IPS DF 6.9 (cell line): ENCODE measurements at regions not wholly inside any gene's neighbourhood (a gene's known extent, or its start where the extent isn't known, plus 50 kb on each side); places are given as distances from the start of the nearest gene placed in this dataset.

ENCODE experiments used
- DNase-seq: peaks from one replicate; pipeline ENCODE4 v3.0.0-alpha.2; 2013; ENCODE audit warnings: low read depth, low spot score
- H3K27ac ChIP-seq: one replicate; pipeline ENCODE4 v1.5.1; 2013; ENCODE audit warnings: low read length, control low read depth
- H3K27me3 ChIP-seq: 2 replicates; pipeline ENCODE4 v1.6.1; 2013; ENCODE audit warnings: mild to moderate bottlenecking, low read length; ENCODE audit not compliant: control insufficient read depth, insufficient read depth
- H3K36me3 ChIP-seq: 2 replicates; pipeline ENCODE4 v1.6.1; 2013; ENCODE audit warnings: low read length; ENCODE audit not compliant: control insufficient read depth, insufficient read depth
- H3K4me1 ChIP-seq: 2 replicates; pipeline ENCODE4 v1.6.1; 2013; ENCODE audit warnings: low read length; ENCODE audit not compliant: control insufficient read depth, insufficient read depth
- H3K4me3 ChIP-seq: 2 replicates; pipeline ENCODE4 v1.5.1; 2013; ENCODE audit warnings: mild to moderate bottlenecking, low read length
- H3K9me3 ChIP-seq: 2 replicates; pipeline ENCODE4 v1.6.1; 2013; ENCODE audit warnings: low read length, inconsistent platforms; ENCODE audit not compliant: control insufficient read depth, insufficient read depth
- WGBS: extraction: QIAGEN DNeasy Blood & Tissue Kit; methylation state at CpG from one replicate; pipeline ENCODE4 v1.1.7; 2013; ENCODE audit warnings: mixed read lengths, missing lambda C conversion rate; ENCODE audit not compliant: insufficient read length, insufficient coverage; 5-methylcytosine and 5-hydroxymethylcytosine counted together

DNA sequence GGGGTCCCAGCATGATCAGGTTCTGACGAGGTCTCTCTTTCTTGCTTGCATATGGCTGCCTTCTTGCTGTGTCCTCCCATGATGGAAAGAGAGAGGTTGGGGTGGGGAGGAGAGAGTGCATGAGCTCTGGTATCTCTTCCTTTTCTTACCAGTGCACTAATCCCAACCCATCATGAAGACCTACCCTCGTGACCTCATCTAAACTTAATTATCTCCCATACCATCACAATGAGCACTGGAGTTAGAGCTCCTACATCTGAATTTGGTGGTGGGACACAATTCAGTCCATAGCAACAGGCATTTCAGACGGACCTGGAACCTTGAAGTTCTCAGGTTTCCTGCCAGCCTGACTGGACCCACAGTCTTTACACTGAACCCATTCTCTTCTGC, 125.2 kb upstream of the ZNF648 start:
- H3K4me3 ChIP-seq, result no peak overlapping the region
- no peak overlapping the region for H3K27ac ChIP-seq
- DNase-seq, result no peak
- H3K4me1 ChIP-seq, result no peaks in the 10 kb centered on the region
- H3K36me3 ChIP-seq, result no peaks in the 10 kb centered on the region
- WGBS, result no CpG with 5 or more reads among the region's 3 CpGs
- H3K27me3 ChIP-seq, result no peaks in the 10 kb centered on the region
- H3K9me3 ChIP-seq, result no peaks in the 10 kb centered on the region

DNA sequence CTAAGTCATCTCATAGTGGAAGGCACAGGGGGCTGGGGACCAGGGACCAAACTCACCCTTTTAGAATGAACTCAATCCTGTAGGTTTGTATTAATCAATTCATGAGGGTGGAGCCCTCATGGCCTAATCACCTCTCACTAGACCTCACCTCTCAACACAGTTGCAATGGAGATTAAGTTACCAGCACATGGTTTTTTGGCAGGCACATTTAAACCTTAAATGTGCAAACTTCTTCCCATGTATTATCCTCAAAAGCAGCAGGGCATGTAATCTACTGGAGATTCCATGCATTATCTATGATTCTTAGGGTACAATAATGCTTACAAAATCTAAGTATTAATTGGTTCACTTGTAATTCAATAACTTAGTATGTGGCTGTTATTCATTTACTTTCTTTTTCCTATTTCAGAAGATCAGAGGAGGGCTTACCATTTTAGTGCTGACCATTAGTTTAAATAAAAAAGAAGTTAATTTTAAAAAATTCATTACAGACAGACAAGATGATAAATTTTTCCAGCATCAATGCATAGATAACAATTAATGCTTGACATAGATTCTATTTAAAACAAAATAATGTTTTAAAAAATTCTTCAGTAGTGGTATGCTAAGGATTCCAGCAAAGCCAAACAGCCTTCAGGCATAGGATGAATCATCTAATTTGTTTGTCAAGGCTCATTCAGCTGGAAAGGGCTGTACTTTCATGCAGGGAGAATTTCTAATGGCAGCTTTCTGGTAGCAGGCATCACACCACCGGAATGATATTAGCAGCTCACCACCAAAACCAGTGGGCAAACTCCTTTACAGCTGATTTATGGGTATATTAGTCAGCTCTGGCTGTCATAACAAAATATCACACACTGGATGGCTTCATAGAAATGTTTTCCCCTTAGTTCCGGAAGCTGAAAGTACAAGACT, 124.6 kb upstream of the ZNF648 start:
- H3K4me1 ChIP-seq, result no peaks in the 10 kb centered on the region
- no CpG with 5 or more reads among the region's 2 CpGs for WGBS
- DNase-seq, result no peak
- H3K27me3 ChIP-seq, result no peaks in the 10 kb centered on the region
- H3K36me3 ChIP-seq, result no peaks in the 10 kb centered on the region
- no peaks in the 10 kb centered on the region for H3K9me3 ChIP-seq
- H3K27ac ChIP-seq, result no peak overlapping the region
- H3K4me3 ChIP-seq, result no peak overlapping the region

DNA sequence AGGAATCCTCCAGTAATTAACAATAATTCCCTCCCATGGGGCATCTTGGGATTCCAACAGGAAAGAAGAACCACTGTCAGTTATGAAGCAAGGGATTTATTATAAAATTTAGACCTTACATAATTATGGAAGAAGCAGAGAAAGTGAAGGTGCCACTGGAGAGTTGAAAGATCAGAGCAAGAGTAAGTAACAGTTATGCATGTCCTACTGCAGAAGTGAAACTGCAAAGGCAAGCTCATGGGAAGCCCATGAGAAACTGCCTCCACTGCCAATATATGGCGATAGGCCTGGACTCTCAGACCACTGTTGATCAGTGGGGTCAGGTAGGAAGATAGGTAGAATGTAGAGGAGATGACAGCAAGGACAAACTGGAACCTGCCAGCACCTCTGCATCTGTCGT, 123.6 kb upstream of the ZNF648 start:
- no peaks in the 10 kb centered on the region for H3K27me3 ChIP-seq
- no peak overlapping the region for H3K4me3 ChIP-seq
- no peaks in the 10 kb centered on the region for H3K36me3 ChIP-seq
- no peak for DNase-seq
- no peaks in the 10 kb centered on the region for H3K9me3 ChIP-seq
- no peak overlapping the region for H3K27ac ChIP-seq
- H3K4me1 ChIP-seq, result no peaks in the 10 kb centered on the region
- WGBS, result no CpG with 5 or more reads among the region's 2 CpGs

GRCh38 chr1:182183606-182184005, 122.1 kb upstream of the ZNF648 start:
- Histone ChIP-seq H3K27ac (no peak overlapping the region), H3K36me3 (no peaks in the 10 kb centered on the region), H3K27me3 (no peaks in the 10 kb centered on the region), H3K9me3 (no peaks in the 10 kb centered on the region), H3K4me1 (no peaks in the 10 kb centered on the region), H3K4me3 (no peak overlapping the region)
- WGBS, result no CpG with 5 or more reads among the region's 3 CpGs
- no peak for DNase-seq

GRCh38 chr1:182182311-182182710, 120.8 kb upstream of the ZNF648 start:
- Histone ChIP-seq H3K4me3 (no peak overlapping the region), H3K27ac (no peak overlapping the region), H3K36me3 (no peaks in the 10 kb centered on the region), H3K4me1 (no peaks in the 10 kb centered on the region), H3K27me3 (no peaks in the 10 kb centered on the region), H3K9me3 (no peaks in the 10 kb centered on the region)
- no peak for DNase-seq

GRCh38 chr1:182181167-182181572, 119.7 kb upstream of the ZNF648 start:
- H3K4me3 ChIP-seq, result no peak overlapping the region
- no peaks in the 10 kb centered on the region for H3K4me1 ChIP-seq
- H3K27ac ChIP-seq, result no peak overlapping the region
- WGBS, result no CpG with 5 or more reads among the region's 3 CpGs
- no peak for DNase-seq
- H3K27me3 ChIP-seq, result no peaks in the 10 kb centered on the region
- H3K9me3 ChIP-seq, result no peaks in the 10 kb centered on the region
- no peaks in the 10 kb centered on the region for H3K36me3 ChIP-seq

- no peak overlapping the region for H3K27ac ChIP-seq
- H3K9me3 ChIP-seq, result no peaks in the 10 kb centered on the region
- H3K27me3 ChIP-seq, result no peaks in the 10 kb centered on the region
- H3K4me1 ChIP-seq, result no peaks in the 10 kb centered on the region
- WGBS, result no CpG with 5 or more reads among the region's 4 CpGs
- DNase-seq, result no peak
- H3K36me3 ChIP-seq, result no peaks in the 10 kb centered on the region
- no peak overlapping the region for H3K4me3 ChIP-seq
Observed at GRCh38 chr1:182175361-182175931, 113.9 kb upstream of the ZNF648 start.

GRCh38 chr1:182174513-182174855, 113.0 kb upstream of the ZNF648 start:
- Histone ChIP-seq H3K27me3 (no peaks in the 10 kb centered on the region), H3K9me3 (no peaks in the 10 kb centered on the region), H3K4me1 (no peaks in the 10 kb centered on the region), H3K4me3 (no peak overlapping the region), H3K27ac (no peak overlapping the region), H3K36me3 (no peaks in the 10 kb centered on the region)
- WGBS, result no CpG with 5 or more reads among the region's 1 CpG
- DNase-seq, result no peak

GRCh38 chr1:182173808-182174512, 112.4 kb upstream of the ZNF648 start:
- no peak overlapping the region for H3K4me3 ChIP-seq
- no peak for DNase-seq
- no peaks in the 10 kb centered on the region for H3K36me3 ChIP-seq
- WGBS, result no CpG with 5 or more reads among the region's 5 CpGs
- no peaks in the 10 kb centered on the region for H3K4me1 ChIP-seq
- no peaks in the 10 kb centered on the region for H3K9me3 ChIP-seq
- H3K27ac ChIP-seq, result no peak overlapping the region
- H3K27me3 ChIP-seq, result no peaks in the 10 kb centered on the region

- no peak for DNase-seq
- H3K36me3 ChIP-seq, result no peaks in the 10 kb centered on the region
- no peak overlapping the region for H3K4me3 ChIP-seq
- H3K4me1 ChIP-seq, result no peaks in the 10 kb centered on the region
- no peak overlapping the region for H3K27ac ChIP-seq
- H3K9me3 ChIP-seq, result no peaks in the 10 kb centered on the region
- no peaks in the 10 kb centered on the region for H3K27me3 ChIP-seq
Observed at GRCh38 chr1:182172699-182173098, 111.2 kb upstream of the ZNF648 start.
